Suppressor macrophage treated with lipopolysaccharide for 1 hour (primary cell): ENCODE measurements at regions not wholly inside any gene's neighbourhood (a gene's known extent, or its start where the extent isn't known, plus 50 kb on each side); places are given as distances from the start of the nearest gene placed in this dataset.
"Not testable (repeated sequence)": the region's sequence is repeated elsewhere in the genome, so short reads cannot be mapped to it uniquely, and the experiment has no call there.

Experiments
- DNase-seq, 3 donors: peaks; one replicate each; pipeline ENCODE4 v3.0.0-alpha.2; 2020 to 2022

DNA sequence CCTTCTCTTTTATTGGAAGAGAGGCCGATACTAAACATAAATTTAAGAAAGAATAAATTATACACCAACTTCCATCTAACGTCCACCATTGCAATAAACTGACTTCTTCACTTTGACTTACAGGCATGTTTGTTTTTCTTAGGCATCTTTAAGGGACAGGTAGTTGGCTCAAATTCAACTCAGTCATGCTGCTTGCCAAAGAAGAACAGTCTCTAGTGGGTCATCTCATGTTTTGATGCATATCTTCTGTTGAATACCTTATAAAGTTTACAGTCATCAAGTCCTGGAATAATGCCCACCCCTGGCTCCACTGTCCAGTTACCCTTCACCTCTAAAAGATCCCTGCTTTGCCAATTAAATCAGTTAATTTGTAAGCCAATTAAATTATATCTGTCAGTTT is 328.2 kb upstream of the GRAMD2B start:
- no peak for DNase-seq

DNA sequence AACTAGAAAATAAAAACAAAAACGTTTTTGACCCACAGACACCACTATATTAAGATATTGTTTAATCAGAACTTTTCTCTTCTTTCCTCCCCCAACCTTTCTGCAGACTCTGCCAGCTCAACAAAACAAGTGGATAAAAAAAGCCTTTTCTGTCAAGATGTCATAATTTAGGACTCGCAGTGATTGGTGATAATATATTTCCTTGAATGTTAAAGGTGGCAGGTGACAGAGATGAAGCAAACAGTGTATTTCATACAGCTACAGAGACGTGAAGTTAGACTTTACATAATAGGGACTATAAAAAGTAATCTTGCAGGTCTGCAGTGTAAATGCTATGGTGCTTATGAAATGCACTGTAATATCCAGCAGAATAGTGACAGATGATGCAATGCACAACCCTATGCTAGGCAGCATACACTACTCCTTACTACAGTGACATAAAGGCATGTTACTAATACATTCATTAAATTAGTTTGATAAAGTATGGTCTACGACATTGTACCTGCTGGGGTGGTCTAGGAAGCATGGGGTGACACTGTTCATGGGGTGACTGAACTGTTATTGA is 326.7 kb upstream of the GRAMD2B start:
- DNase-seq, result no peak

- DNase-seq, result no peak
These were observed 325.3 kb upstream of the GRAMD2B start for GRCh38 chr5:126097876-126098275.

DNA sequence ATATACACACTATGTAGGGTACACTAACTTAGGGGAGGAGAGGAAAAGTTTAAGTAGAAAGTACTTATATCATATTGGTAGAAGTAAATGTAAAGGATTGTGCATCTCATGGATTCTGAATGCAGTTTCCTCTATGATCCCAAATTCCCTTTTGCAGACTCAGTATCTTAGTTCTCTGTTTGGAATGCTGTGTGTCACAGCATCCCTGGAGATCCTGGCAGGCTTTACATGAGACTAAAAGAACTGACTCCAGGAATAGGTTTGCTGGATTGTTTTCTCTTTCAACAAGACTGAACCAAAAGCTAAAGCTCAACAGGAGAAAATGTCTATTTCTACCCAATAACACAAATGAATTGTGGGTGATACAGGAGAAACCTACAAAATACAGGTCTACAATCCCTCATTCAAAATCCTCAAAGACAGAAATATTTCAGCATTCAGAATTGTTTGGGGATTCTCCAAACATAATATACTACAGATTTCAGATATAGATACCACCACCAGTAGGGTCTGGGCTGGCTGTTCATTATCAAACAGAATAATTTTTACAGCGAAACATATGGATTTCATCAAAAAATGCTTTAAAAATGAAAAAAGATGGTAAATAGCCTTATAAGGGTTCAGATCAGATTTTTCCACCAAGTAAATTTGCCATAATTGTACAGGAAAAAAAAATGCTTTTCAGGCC is 324.7 kb upstream of the GRAMD2B start:
- no peak for DNase-seq

DNA sequence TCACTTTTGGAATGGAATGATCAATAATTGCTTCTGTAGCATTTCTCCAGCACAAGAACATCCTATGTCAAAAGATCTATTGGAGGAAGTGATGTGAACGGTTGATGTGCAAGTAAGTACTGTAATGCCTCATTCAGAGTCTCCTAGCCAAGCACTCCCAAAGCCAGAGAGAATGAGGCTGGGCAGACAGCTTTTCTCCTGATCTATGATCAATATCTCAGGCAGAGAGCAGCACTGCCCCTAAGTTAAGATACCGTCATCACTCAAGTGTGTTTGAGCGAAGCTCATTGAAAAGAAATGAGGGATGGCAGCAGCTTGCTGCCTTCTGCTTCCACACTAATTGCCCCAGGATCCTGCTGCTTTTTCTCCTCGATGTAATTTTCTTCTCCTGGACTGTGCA is 324.1 kb upstream of the GRAMD2B start:
- DNase-seq, result no peak

- no peak for DNase-seq
These were observed 322.4 kb upstream of the GRAMD2B start for GRCh38 chr5:126100767-126101166.

GRCh38 chr5:126101901-126102300 is 321.3 kb upstream of the GRAMD2B start:
- no peak for DNase-seq

DNA sequence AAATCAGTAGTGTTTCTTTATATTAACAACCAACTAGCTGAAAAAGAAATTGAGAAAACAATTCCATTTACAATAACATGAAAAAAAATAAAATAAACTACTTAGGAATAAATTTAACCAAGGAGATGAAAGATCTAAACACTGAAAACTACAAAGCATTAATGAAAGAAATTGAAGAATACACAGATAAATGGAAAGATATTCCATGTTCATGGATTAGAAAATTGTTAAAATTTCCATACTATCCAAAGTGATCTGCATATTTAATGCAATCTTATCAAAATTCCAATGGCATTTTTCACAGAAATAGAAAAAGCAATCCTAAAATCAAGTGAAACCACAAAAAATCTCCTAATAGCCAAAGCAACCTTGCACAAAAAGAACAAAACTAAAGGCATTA is 320.2 kb upstream of the GRAMD2B start:
- DNase-seq, result no peak

- no peak for DNase-seq
These were observed 319.3 kb upstream of the GRAMD2B start for GRCh38 chr5:126103868-126104267.

- DNase-seq, result no peak
These were observed 318.9 kb upstream of the GRAMD2B start for GRCh38 chr5:126104341-126104740.

DNA sequence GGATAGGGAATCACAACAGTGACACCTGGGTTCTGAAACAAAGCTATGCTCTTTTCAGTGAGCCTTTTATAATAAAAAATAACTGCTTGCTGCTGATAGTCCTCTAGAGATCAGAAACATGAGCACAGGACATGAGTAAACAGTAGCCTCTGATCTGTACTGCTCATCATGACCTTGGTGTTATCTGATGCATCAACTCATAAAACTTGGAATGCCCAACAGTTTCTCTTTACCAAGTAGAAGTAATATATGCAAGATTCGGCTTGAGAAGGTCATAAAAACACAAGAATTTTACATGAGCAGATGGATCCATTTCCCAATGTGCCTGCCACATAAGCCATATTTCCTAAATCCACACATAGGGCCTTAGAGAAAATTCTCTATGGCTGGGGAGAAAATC is 318.3 kb upstream of the GRAMD2B start:
- DNase-seq, result no peak

GRCh38 chr5:126106029-126106428 is 317.2 kb upstream of the GRAMD2B start:
- DNase-seq, result no peak

GRCh38 chr5:126107381-126107780 is 315.8 kb upstream of the GRAMD2B start:
- DNase-seq, result no peak

DNA sequence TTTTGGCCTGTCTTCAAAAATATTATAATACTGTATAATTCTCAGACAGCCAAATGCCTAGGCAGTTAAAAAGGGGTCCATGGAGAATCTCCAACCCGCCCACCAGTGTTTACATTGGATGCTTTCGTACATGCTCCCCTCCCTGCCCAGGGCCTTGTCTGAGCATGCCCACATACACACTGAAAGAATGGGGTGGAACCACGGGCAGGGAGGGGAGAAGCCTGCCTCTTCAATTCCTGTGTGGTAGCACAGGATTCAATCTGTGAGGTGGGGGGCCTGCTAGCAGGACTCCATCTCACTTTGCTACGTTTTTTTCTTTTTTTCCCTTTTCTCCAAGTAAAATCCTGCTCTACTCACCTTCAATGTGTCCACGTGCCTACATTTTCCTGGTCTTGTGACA is 314.7 kb upstream of the GRAMD2B start:
- no peak for DNase-seq

- DNase-seq, result no peak
These were observed 308.1 kb upstream of the GRAMD2B start for GRCh38 chr5:126115059-126115629.

GRCh38 chr5:126117044-126117443 is 306.2 kb upstream of the GRAMD2B start:
- DNase-seq, result no peak

- no peak for DNase-seq
These were observed 303.2 kb upstream of the GRAMD2B start for GRCh38 chr5:126119887-126120442.

GRCh38 chr5:126120939-126121338 is 302.3 kb upstream of the GRAMD2B start:
- DNase-seq, result no peak

- DNase-seq, result no peak
These were observed 300.3 kb upstream of the GRAMD2B start for GRCh38 chr5:126122942-126123341.

GRCh38 chr5:126124706-126125345 is 298.4 kb upstream of the GRAMD2B start:
- no peak for DNase-seq

- DNase-seq, result no peak
These were observed 297.8 kb upstream of the GRAMD2B start for GRCh38 chr5:126125407-126125806.

DNA sequence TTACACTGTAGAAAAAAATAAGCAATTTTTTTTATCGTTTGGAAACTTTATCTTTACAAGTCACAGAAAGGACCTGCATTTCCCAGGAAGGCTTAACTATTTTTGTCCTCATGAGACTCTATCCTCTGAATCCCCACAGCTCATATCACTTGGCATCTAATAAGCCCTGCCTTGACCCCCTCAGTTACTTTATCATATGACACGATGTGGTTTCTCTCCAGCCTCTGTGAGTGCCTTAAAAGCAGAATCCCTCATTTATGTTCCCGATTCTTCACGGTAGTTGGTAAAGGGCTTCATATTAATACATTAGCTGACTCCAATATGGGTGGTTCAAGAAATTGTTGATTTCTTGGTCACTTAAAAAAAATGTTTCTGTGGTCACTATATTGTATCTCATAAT is 296.6 kb upstream of the GRAMD2B start:
- no peak for DNase-seq

DNA sequence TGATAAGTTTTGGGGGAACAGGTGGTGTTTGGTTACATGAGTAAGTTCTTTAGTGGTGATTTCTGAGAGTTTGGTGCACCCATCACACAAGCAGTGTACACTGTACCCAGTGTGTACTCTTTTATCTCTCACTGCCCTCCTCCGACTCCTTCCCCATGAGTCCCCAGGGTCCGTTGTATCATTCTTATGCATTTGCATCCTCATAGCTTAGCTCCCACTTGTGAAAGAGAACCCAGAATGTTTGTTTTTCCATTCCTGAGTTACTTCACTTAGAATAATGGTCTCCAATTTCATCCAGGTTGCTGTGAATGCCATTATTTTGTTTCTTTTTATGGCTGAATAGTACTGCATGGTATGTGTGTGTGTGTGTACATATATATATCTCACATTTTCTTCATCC is 295.8 kb upstream of the GRAMD2B start:
- DNase-seq, result not testable (repeated sequence)

- DNase-seq, result no peak
These were observed 293.8 kb upstream of the GRAMD2B start for GRCh38 chr5:126129431-126129830.
